HEK293 (cell line): ENCODE measurements at regions not wholly inside any gene's neighbourhood (a gene's known extent, or its start where the extent isn't known, plus 50 kb on each side); places are given as distances from the start of the nearest gene placed in this dataset.

Experiments used
- CTCF ChIA-PET: fragments of 350-600 bp; formaldehyde crosslinking; extraction: SDS; loops from one replicate; lab custom pipeline; 2021; ENCODE audit warnings: antibody characterized with exemption; lab: Yijun Ruan, JAX
- POLR2A ChIA-PET: fragments of 300-600 bp; formaldehyde crosslinking; extraction: SDS; loops from one replicate; lab custom pipeline; 2020; ENCODE audit warnings: antibody characterized with exemption, inconsistent platforms; lab: Yijun Ruan, JAX
- H3K27ac ChIP-seq: fragments of 200-500 bp; sonication (Bioruptor generic); 2 replicates; pipeline ENCODE4 v1.5.1; 2014; ENCODE audit warnings: low read depth, low read length, control low read depth, inconsistent platforms; ENCODE audit errors: extremely low read depth
- H3K36me3 ChIP-seq, 2 experiments: fragments of 200-500 bp in 1 of 2; sonication (Bioruptor generic) in 1 of 2; 1 replicate in 1 of 2; 2 replicates in 1 of 2; pipeline ENCODE4 v1.5.1; 2014 to 2017; ENCODE audit warnings: inconsistent platforms in 2 of 2, low read length in 2 of 2; ENCODE audit not compliant: control insufficient read depth in 2 of 2, insufficient read depth in 1 of 2
- H3K4me1 ChIP-seq: fragments of 200-500 bp; sonication (Bioruptor generic); 2 replicates; pipeline ENCODE4 v1.5.1; 2014; ENCODE audit warnings: mild to moderate bottlenecking, low read length, inconsistent platforms; ENCODE audit not compliant: control insufficient read depth, insufficient read depth
- H3K4me3 ChIP-seq: 2 replicates; pipeline ENCODE4 v1.5.1; 2011; ENCODE audit warnings: low read depth, mild to moderate bottlenecking, control low read depth, low read length, moderate library complexity
- H3K9me3 ChIP-seq: fragments of 200-500 bp; sonication (Bioruptor generic); 2 replicates; pipeline ENCODE4 v1.5.1; 2014; ENCODE audit warnings: low read depth, low read length, inconsistent platforms; ENCODE audit not compliant: control insufficient read depth, insufficient read depth
- EGR2 ChIP-seq: fragments of 450-650 bp; formaldehyde crosslinking; IDR thresholded peaks from 2 replicates; pipeline ENCODE4 v1.5.1; 2016; ENCODE audit warnings: low read depth, missing biosample characterization, missing genetic modification characterization
- GFI1B ChIP-seq: fragments of 450-650 bp; formaldehyde crosslinking; IDR thresholded peaks from 2 replicates; pipeline ENCODE4 v1.5.1; 2016; ENCODE audit warnings: missing biosample characterization, missing genetic modification characterization
- GLIS2 ChIP-seq: fragments of 450-650 bp; formaldehyde crosslinking; IDR thresholded peaks from 2 replicates; pipeline ENCODE4 v1.5.1; 2016; ENCODE audit warnings: missing biosample characterization, missing genetic modification characterization
- HIC1 ChIP-seq: fragments of 450-650 bp; formaldehyde crosslinking; IDR thresholded peaks from 2 replicates; pipeline ENCODE4 v1.5.1; 2016; ENCODE audit warnings: missing biosample characterization, missing genetic modification characterization
- HOXA7 ChIP-seq: sonication (generic); formaldehyde crosslinking; IDR thresholded peaks from 2 replicates; pipeline ENCODE4 v1.8.1; 2022; ENCODE audit warnings: missing genetic modification reagents, borderline replicate concordance
- KLF7 ChIP-seq: fragments of 450-650 bp; formaldehyde crosslinking; IDR thresholded peaks from 2 replicates; pipeline ENCODE4 v1.5.1; 2016; ENCODE audit warnings: missing biosample characterization, missing genetic modification characterization, borderline replicate concordance
- WT1 ChIP-seq: fragments of 450-650 bp; formaldehyde crosslinking; IDR thresholded peaks from 2 replicates; pipeline ENCODE4 v1.5.1; 2016; ENCODE audit warnings: missing biosample characterization, missing genetic modification characterization
- ZBTB17 ChIP-seq: fragments of 450-650 bp; formaldehyde crosslinking; IDR thresholded peaks from 2 replicates; pipeline ENCODE4 v1.5.1; 2016; ENCODE audit warnings: missing biosample characterization, missing genetic modification characterization
- ZNF157 ChIP-seq: fragments of 450-650 bp; formaldehyde crosslinking; IDR thresholded peaks from 2 replicates; pipeline ENCODE4 v1.5.1; 2016; ENCODE audit warnings: missing biosample characterization, missing genetic modification characterization
- ZNF239 ChIP-seq: fragments of 450-650 bp; formaldehyde crosslinking; IDR thresholded peaks from 2 replicates; pipeline ENCODE4 v1.5.1; 2016; ENCODE audit warnings: missing biosample characterization, missing genetic modification characterization
- ZNF266 ChIP-seq: fragments of 450-650 bp; formaldehyde crosslinking; IDR thresholded peaks from 2 replicates; pipeline ENCODE4 v1.5.1; 2016; ENCODE audit warnings: missing biosample characterization, missing genetic modification characterization, low read depth
- ZNF311 ChIP-seq: fragments of 450-650 bp; formaldehyde crosslinking; IDR thresholded peaks from 2 replicates; pipeline ENCODE4 v1.5.1; 2017; ENCODE audit warnings: missing biosample characterization, missing genetic modification characterization, borderline replicate concordance
- ZNF324 ChIP-seq: fragments of 450-650 bp; formaldehyde crosslinking; IDR thresholded peaks from 2 replicates; pipeline ENCODE4 v1.5.1; 2016; ENCODE audit warnings: missing biosample characterization, missing genetic modification characterization
- ZNF335 ChIP-seq: fragments of 450-650 bp; formaldehyde crosslinking; conservative IDR thresholded peaks from 2 replicates; pipeline ENCODE4 v1.5.1; 2016; ENCODE audit warnings: missing biosample characterization, missing genetic modification characterization
- ZNF37A ChIP-seq: fragments of 450-650 bp; IDR thresholded peaks from 2 replicates; pipeline ENCODE4 v1.5.1; 2018; ENCODE audit warnings: missing biosample characterization, missing genetic modification characterization
- ZNF529 ChIP-seq: fragments of 450-650 bp; formaldehyde crosslinking; IDR thresholded peaks from 2 replicates; pipeline ENCODE4 v1.5.1; 2017; ENCODE audit warnings: missing genetic modification characterization, missing biosample characterization; ENCODE audit not compliant: insufficient replicate concordance
- ZNF555 ChIP-seq: fragments of 450-650 bp; formaldehyde crosslinking; conservative IDR thresholded peaks from 2 replicates; pipeline ENCODE4 v1.5.1; 2017; ENCODE audit warnings: missing biosample characterization, mild to moderate bottlenecking, missing genetic modification characterization, inconsistent platforms
- ZNF571 ChIP-seq: fragments of 450-650 bp; formaldehyde crosslinking; IDR thresholded peaks from 2 replicates; pipeline ENCODE4 v1.5.0; 2017; ENCODE audit warnings: missing biosample characterization, missing genetic modification characterization
- ZNF596 ChIP-seq: fragments of 450-650 bp; IDR thresholded peaks from 2 replicates; pipeline ENCODE4 v1.5.0; 2018; ENCODE audit warnings: missing biosample characterization, mild to moderate bottlenecking, missing genetic modification characterization, moderate library complexity
- ZNF623 ChIP-seq: fragments of 450-650 bp; formaldehyde crosslinking; IDR thresholded peaks from 2 replicates; pipeline ENCODE4 v1.5.1; 2016; ENCODE audit warnings: missing biosample characterization, missing genetic modification characterization
- ZNF658 ChIP-seq: fragments of 450-650 bp; formaldehyde crosslinking; IDR thresholded peaks from 2 replicates; pipeline ENCODE4; 2016; ENCODE audit warnings: missing biosample characterization, missing genetic modification characterization
- ZNF670 ChIP-seq: fragments of 450-650 bp; formaldehyde crosslinking; IDR thresholded peaks from 2 replicates; pipeline ENCODE4 v1.5.1; 2016; ENCODE audit warnings: missing biosample characterization, missing genetic modification characterization, low read depth
- ZNF768 ChIP-seq: fragments of 450-650 bp; formaldehyde crosslinking; IDR thresholded peaks from 2 replicates; pipeline ENCODE4 v1.5.1; 2018; ENCODE audit warnings: missing biosample characterization, mild to moderate bottlenecking, missing genetic modification characterization
- ZNF776 ChIP-seq: fragments of 450-650 bp; formaldehyde crosslinking; IDR thresholded peaks from 2 replicates; pipeline ENCODE4 v1.5.0; 2017; ENCODE audit warnings: missing biosample characterization, missing genetic modification characterization, borderline replicate concordance
- TF ChIP-seq, protein P1 (sequence below): fragments of 450-650 bp; formaldehyde crosslinking; IDR thresholded peaks from 2 replicates; pipeline ENCODE4 v1.5.1; 2016; ENCODE audit warnings: missing biosample characterization, missing genetic modification characterization

- TF ChIP-seq ZNF311 = no peak
- no peak for TF ChIP-seq ZNF768 (tag by site-specific recombination)
- TF ChIP-seq ZNF239 (tag by site-specific recombination) = no peak
- TF ChIP-seq WT1 (tag by site-specific recombination) = no peak
- no peak for TF ChIP-seq GFI1B (tag by site-specific recombination)
Observed at GRCh38 chr2:407630-408029, 119.7 kb upstream of the ALKAL2 start (continued).

GRCh38 chr2:406876-407275 lies 119.0 kb upstream of the ALKAL2 start:
- POLR2A ChIA-PET = no interaction called here
- H3K9me3 ChIP-seq = no peaks in the 10 kb centered on the region

GRCh38 chr2:406231-406630 lies 118.3 kb upstream of the ALKAL2 start:
- POLR2A ChIA-PET = no interaction called here
- no peak overlapping the region for H3K4me3 ChIP-seq
- H3K4me1 ChIP-seq = peaks cover 2% of the 10 kb centered on the region
- H3K36me3 ChIP-seq = no peaks in the 10 kb centered on the region
- no peak for TF ChIP-seq ZNF335 (tag by site-specific recombination)
- no peak for TF ChIP-seq GLIS2
- no peak for TF ChIP-seq HOXA7
- TF ChIP-seq, protein P1, sequence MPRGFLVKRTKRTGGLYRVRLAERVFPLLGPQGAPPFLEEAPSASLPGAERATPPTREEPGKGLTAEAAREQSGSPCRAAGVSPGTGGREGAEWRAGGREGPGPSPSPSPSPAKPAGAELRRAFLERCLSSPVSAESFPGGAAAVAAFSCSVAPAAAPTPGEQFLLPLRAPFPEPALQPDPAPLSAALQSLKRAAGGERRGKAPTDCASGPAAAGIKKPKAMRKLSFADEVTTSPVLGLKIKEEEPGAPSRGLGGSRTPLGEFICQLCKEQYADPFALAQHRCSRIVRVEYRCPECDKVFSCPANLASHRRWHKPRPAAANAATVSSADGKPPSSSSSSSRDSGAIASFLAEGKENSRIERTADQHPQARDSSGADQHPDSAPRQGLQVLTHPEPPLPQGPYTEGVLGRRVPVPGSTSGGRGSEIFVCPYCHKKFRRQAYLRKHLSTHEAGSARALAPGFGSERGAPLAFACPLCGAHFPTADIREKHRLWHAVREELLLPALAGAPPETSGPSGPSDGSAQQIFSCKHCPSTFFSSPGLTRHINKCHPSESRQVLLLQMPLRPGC (tag by site-specific recombination) = no peak
- no peak for TF ChIP-seq ZNF157
- TF ChIP-seq, all 188 proteins: peak for 0
- H3K27ac ChIP-seq = no peak overlapping the region
- CTCF ChIA-PET = no interaction called here
- H3K9me3 ChIP-seq = no peaks in the 10 kb centered on the region

More at GRCh38 chr2:406876-407275, 119.0 kb upstream of the ALKAL2 start:
- H3K4me1 ChIP-seq = no peaks in the 10 kb centered on the region
- TF ChIP-seq HIC1 (no peak), ZNF529 (tag by site-specific recombination) (no peak), ZNF266 (tag by site-specific recombination) (no peak), EGR2 (tag by site-specific recombination) (no peak), ZBTB17 (no peak), ZNF335 (tag by site-specific recombination) (no peak), ZNF596 (no peak)
- TF ChIP-seq, all 188 proteins: peak for 0
- Histone ChIP-seq H3K27ac (no peak overlapping the region), H3K4me3 (no peak overlapping the region), H3K36me3 (no peaks in the 10 kb centered on the region)
- CTCF ChIA-PET = no interaction called here

DNA sequence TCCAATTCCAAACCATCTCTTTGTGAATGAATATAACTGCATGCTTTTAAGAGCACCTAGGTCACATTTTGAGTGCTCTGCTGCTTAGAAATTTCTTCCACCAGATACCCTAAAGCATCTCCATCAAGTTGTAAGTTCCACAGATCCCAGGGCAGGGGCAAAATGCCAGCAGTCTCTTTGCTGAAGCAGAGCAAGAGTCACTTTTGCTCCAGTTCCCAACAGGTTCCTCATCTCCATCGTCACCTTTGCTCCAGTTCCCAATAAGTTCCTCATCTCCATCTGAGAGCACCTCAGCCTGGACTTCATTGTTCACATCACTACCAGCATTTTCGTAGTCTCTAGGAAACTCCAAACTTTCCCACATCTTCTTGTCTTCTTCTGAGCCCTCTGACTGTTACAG lies 116.7 kb upstream of the ALKAL2 start:
- CTCF ChIA-PET = no interaction called here
- Histone ChIP-seq H3K4me1 (peaks cover 7% of the 10 kb centered on the region), H3K9me3 (no peaks in the 10 kb centered on the region), H3K27ac (no peak overlapping the region), H3K36me3 (no peaks in the 10 kb centered on the region), H3K4me3 (no peak overlapping the region)
- POLR2A ChIA-PET = no interaction called here
- no peak for TF ChIP-seq ZNF776 (tag by site-specific recombination)
- no peak for TF ChIP-seq ZNF658 (tag by site-specific recombination)
- TF ChIP-seq ZNF555 = no peak
- TF ChIP-seq KLF7 (tag by site-specific recombination) = no peak
- TF ChIP-seq ZNF37A (tag by site-specific recombination) = no peak
- no peak for TF ChIP-seq ZNF324 (tag by site-specific recombination)
- TF ChIP-seq ZNF571 = no peak
- no peak for TF ChIP-seq ZNF623 (tag by site-specific recombination)
- no peak for TF ChIP-seq ZNF670 (tag by site-specific recombination)
